Activated CD8-positive, alpha-beta memory T cell treated with anti-CD3 and anti-CD28 coated beads for 36 hours (primary cell): ENCODE measurements at regions not wholly inside any gene's neighbourhood (a gene's known extent, or its start where the extent isn't known, plus 50 kb on each side); places are given as distances from the start of the nearest gene placed in this dataset.
"Not testable (repeated sequence)": the region's sequence is repeated elsewhere in the genome, so short reads cannot be mapped to it uniquely, and the experiment has no call there.

Source experiments
- CTCF ChIA-PET: fragments of 350-600 bp; sonication (Branson Sonifier 250); formaldehyde crosslinking; loops from one replicate; lab custom pipeline; 2021; ENCODE audit warnings: antibody characterized with exemption; lab: Charles Lee
- POLR2A ChIA-PET: fragments of 350-600 bp; sonication (Branson Sonifier 250); formaldehyde crosslinking; loops from one replicate; lab custom pipeline; 2021; ENCODE audit warnings: antibody characterized with exemption; lab: Charles Lee

DNA sequence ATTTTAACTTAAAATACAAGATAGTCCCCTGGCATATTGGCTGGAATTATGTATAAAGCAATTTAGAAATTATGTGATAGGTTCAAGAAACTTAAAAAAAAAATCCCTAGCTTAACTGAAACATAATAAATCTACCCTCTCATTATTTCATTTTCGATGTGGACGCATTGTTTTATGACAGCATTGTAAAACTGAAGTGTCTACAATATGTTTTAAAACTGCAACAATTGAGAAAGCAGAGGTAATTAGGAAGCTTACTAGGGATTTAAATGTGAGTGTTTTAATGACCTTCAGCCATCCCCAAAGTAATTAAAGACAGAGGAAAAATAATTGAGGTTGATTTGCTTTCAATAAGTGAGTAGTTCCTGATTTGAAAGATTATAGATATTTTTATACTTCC is 776.0 kb downstream of the TBC1D32 start:
- ChIA-PET CTCF (no interaction called here), POLR2A (no interaction called here)

DNA sequence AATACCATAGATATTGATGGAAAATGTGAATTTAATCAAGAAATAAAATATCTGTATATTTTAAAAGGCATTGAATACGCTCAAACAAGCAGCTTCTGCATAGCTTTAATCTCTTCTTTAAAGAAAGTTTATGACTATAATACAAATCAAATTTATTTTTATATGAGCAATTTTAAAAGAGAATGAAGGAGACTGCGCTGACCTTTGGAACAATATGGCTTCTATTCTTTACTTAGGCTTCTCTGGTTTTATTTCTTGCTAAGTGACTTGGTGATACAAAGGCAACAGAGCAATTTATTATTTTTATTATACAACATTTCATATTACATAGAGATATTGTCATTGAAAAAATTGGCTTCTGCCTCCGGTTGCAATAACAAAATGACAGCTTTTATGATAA is 776.7 kb downstream of the TBC1D32 start:
- POLR2A ChIA-PET = no interaction called here
- CTCF ChIA-PET = no interaction called here

- POLR2A ChIA-PET = no interaction called here
- CTCF ChIA-PET = no interaction called here
These were observed 777.8 kb downstream of the TBC1D32 start for GRCh38 chr6:120556491-120556890.

- POLR2A ChIA-PET = no interaction called here
- CTCF ChIA-PET = no interaction called here
These were observed 780.9 kb downstream of the TBC1D32 start for GRCh38 chr6:120553353-120553752.

GRCh38 chr6:120545353-120545752 is 788.9 kb downstream of the TBC1D32 start:
- ChIA-PET CTCF (no interaction called here), POLR2A (no interaction called here)

GRCh38 chr6:120534954-120535353 is 799.3 kb downstream of the TBC1D32 start:
- ChIA-PET POLR2A (no interaction called here), CTCF (no interaction called here)

GRCh38 chr6:120526576-120526975 is 807.7 kb downstream of the TBC1D32 start:
- CTCF ChIA-PET = no interaction called here
- POLR2A ChIA-PET = no interaction called here

GRCh38 chr6:120514544-120514943 is 819.7 kb downstream of the TBC1D32 start:
- CTCF ChIA-PET = no interaction called here
- POLR2A ChIA-PET = no interaction called here

GRCh38 chr6:120511712-120512111 is 822.6 kb downstream of the TBC1D32 start:
- CTCF ChIA-PET = no interaction called here
- POLR2A ChIA-PET = no interaction called here

GRCh38 chr6:120498711-120499110 is 835.6 kb downstream of the TBC1D32 start:
- ChIA-PET CTCF (no interaction called here), POLR2A (no interaction called here)

DNA sequence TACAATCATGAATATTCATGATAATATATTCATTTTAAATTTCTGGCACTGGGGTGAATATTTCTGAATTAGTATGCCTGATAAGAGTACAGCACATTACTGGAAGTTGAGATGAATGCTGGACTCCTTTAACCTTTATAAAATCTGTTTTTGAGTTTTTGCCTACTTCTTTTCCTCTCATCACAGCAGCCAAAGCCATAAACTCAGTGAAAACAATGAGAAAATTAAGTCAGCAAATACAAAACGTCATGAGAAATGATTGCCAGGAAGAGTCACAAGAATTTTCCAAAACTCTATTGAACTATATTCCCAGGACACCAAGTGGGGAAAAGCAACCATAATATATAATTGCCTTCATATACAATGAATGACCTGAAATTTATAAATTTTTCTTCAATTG is 837.6 kb downstream of the TBC1D32 start:
- ChIA-PET CTCF (no interaction called here), POLR2A (no interaction called here)

- ChIA-PET POLR2A (no interaction called here), CTCF (no interaction called here)
These were observed 840.8 kb downstream of the TBC1D32 start for GRCh38 chr6:120493505-120493904.

DNA sequence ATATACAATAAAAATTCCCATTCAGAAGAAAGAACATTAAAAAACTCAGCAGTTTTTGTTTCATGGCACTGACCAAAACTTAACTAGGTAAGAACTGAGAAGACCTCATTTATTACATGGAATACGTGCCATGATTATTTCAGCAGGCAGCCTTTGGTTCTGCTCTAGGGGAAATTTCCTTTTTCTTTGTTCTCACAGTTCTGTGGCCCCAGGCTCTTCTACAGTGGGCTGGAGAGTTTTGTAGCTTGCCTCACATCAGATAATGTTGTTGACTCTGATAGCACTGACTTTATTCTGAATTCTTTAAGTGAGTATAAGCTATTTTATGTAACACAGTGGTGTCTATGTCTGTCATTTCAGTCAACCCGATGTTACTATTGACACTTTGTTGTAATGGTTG is 844.3 kb downstream of the TBC1D32 start:
- ChIA-PET POLR2A (no interaction called here), CTCF (no interaction called here)

GRCh38 chr6:120484146-120484545 is 850.1 kb downstream of the TBC1D32 start:
- ChIA-PET CTCF (no interaction called here), POLR2A (no interaction called here)

DNA sequence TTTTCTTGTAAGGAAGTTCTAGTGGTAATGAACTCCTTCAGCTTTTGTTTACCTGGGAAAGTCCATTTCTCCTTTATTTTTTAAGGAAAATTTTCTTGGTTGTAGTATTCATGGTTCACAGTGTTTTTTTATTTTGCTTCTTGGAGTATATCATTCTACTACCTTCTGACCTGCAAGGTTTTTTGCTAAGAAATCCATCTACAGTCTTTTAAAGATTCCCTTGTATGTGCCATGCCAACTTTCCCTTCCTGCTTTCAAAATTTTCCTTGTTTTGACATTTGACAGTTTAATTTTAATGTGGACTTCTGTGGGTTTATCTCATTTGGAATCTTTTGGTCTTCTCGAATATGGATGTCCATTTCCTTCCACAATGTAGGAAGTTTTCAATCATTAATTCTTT is 855.6 kb downstream of the TBC1D32 start:
- CTCF ChIA-PET = no interaction called here
- POLR2A ChIA-PET = no interaction called here

DNA sequence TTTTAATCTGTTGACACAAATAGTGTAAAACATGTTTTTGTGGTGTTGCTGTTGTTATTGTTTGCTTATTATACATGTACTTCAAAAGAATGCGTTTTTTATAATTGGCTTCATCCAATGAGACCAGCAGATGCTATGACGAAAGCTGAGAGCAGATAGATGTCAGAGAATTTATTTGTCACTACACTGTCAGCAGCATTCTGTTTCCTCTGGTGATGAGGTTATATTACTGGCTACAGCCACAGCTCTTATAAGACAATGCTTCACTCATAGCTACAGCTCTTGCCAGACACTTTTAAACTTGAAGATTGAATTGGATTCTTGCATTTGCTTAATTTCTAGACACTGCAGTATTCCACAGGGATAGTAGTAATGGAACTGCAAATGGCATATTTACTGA is 860.5 kb downstream of the TBC1D32 start:
- CTCF ChIA-PET = no interaction called here
- POLR2A ChIA-PET = no interaction called here

DNA sequence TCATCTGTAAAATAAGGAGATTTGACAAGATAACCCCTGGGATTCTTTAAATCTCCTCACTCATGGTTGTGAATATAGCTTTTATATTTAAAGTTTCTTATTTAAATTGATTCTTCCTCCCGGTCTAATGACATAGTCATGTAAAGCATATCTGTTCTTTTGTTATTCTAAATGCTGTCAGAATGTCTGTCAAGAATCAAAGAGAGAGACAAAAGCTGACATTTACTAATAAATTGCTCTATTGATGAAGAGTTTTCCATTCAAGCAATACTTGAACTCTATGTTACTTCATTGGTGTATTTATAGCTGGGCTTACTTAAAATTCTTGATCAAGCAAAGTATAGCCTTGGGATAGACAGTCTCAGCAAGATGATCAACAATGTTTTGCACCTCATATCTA is 865.8 kb downstream of the TBC1D32 start:
- ChIA-PET CTCF (no interaction called here), POLR2A (no interaction called here)

DNA sequence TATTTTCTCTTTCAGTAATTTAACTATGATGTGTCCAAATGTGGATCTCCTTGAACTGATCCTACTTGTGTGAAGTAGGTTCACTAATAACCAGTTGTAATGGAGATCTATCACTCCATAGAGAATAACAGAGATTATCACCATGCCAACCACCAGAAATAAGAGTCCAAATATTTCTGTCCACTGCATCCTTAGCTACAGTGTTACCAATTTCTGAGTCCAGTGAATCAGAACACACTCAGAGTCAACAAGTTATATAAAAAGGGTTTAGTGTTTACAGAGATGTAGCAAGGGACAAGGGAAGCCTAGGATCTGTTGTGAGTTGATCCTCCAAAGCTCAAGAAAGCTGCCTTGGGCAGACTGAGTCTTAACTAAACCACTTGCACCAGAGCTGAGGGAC is 882.8 kb downstream of the TBC1D32 start:
- POLR2A ChIA-PET = no interaction called here
- CTCF ChIA-PET = no interaction called here

- POLR2A ChIA-PET = no interaction called here
- CTCF ChIA-PET = no interaction called here
These were observed 886.7 kb downstream of the TBC1D32 start for GRCh38 chr6:120447605-120448004.

DNA sequence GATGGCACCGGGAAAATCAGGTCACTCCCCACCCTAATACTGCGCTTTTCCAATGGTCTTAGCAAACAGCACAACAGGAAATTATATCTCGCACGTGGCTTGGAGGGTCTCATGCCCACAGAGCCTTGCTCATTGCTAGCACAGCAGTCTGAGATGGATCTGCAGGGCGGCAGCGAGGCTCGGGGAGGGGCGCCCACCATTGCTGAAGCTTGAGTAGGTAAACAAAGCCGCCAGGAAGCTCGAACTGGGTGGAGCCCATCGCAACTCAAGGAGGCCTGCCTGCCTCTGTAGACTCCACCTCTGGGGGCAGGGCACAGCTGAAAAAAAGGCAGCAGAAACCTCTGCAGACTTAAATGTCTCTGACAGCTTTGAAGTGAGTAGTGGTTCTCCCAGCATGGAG is 901.4 kb downstream of the TBC1D32 start:
- CTCF ChIA-PET, POLR2A ChIA-PET: not testable (repeated sequence)

DNA sequence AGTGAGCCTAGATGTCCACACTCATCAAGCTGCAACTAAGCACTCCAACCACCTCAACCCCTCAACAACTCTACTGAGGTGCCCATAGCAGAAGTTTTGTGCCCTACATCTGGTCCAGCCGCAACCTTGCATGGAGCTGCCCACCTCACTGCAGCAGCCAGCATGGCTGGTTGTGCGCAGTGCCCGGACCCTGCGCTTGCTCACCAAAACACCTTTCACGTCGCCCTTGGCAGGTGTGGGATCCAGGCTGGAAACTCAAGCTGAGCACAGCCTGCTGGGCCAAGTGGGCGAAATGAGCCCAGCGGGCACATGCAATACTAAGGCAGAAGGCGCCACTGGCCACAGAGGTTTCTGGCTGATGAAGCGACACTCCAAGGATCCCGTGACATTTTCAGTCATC is 902.4 kb downstream of the TBC1D32 start:
- CTCF ChIA-PET = no interaction called here
- POLR2A ChIA-PET = no interaction called here

GRCh38 chr6:120411394-120411793 is 922.9 kb downstream of the TBC1D32 start:
- CTCF ChIA-PET = no interaction called here
- POLR2A ChIA-PET = no interaction called here

DNA sequence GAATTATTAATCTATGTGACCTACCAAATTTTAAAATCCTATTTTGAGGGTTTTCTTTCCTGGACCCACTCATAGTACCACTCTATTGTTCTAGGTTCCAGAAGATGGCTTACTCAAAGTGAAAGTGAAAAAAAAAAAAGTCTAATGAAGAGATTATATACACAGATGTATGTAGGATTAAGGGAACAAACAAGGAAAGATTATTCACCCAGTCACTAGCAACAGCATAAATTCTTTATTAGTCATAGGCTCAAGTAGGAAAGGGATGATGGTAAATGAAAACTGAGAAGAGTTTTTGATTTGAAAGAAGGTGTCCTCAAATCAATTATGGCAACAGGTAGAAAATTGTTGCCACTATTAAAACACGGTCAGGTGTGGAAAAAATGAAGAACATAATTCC is 923.7 kb downstream of the TBC1D32 start:
- CTCF ChIA-PET = no interaction called here

More for the DNA sequence above, 923.7 kb downstream of the TBC1D32 start:
- POLR2A ChIA-PET = no interaction called here
